ENCODE measurements at regions not wholly inside any gene's neighbourhood (a gene's known extent, or its start where the extent isn't known, plus 50 kb on each side); places are given as distances from the start of the nearest gene placed in this dataset.

DNA sequence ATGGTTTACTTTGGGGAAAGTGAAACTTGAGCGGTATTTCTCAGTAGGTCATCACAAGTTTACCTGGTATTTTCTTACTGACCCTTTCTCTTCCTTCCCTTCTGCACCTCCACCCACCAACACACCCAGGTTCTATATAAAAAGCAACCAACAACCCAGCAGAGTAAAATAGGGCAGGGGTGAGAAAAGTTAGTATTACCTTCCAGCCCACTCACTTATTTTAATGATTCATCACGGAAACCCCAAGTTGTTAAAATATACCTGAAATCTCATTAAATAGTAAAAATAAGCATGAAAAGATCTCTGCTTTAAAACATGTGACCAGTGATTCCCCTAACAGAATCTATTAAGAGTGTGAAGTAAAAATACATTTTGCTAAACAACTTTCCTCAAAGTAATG, 306.1 kb downstream of the ZEB2 start:
- DNase-seq (ENCODE audit: extremely low spot score, unreplicated experiment), result no peak
- no peaks in the 10 kb centered on the region for H3K9me3 Mint-ChIP-seq (ENCODE audit: unreplicated experiment)
- no peak overlapping the region for H3K27ac Mint-ChIP-seq (ENCODE audit: unreplicated experiment)
- H3K27me3 Mint-ChIP-seq (ENCODE audit: unreplicated experiment), result no peaks in the 10 kb centered on the region
- TF ChIP-seq, protein P1, sequence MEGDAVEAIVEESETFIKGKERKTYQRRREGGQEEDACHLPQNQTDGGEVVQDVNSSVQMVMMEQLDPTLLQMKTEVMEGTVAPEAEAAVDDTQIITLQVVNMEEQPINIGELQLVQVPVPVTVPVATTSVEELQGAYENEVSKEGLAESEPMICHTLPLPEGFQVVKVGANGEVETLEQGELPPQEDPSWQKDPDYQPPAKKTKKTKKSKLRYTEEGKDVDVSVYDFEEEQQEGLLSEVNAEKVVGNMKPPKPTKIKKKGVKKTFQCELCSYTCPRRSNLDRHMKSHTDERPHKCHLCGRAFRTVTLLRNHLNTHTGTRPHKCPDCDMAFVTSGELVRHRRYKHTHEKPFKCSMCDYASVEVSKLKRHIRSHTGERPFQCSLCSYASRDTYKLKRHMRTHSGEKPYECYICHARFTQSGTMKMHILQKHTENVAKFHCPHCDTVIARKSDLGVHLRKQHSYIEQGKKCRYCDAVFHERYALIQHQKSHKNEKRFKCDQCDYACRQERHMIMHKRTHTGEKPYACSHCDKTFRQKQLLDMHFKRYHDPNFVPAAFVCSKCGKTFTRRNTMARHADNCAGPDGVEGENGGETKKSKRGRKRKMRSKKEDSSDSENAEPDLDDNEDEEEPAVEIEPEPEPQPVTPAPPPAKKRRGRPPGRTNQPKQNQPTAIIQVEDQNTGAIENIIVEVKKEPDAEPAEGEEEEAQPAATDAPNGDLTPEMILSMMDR (IDR thresholded peaks at IDR 0.05), result no peak
- peaks cover 6% of the 10 kb centered on the region for H3K36me3 Mint-ChIP-seq (ENCODE audit: unreplicated experiment)
- no peak overlapping the region for H3K4me3 Mint-ChIP-seq (ENCODE audit: unreplicated experiment)
- H3K4me1 Mint-ChIP-seq (ENCODE audit: unreplicated experiment), result peaks cover 3% of the 10 kb centered on the region

DNA sequence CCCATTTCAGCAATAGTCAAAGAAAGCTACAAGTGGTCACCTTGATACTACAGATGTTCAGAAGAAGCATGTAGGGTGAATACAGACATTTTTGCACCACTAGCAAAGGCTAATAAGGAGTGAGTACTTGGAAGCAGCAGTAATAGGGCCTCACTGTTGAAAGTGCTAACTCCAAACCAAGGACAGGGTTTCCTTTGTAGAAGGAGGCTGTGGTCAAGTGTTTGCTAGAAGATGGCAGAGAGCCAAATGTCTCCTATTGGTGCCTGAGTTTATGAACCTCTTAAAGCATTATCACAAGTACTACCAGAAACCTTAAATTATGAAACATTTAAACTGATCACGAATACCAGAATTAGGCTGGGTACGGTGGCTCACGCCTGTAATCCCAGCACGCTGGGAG, 308.1 kb downstream of the ZEB2 start:
- DNase-seq (ENCODE audit: extremely low spot score, unreplicated experiment), result no peak
- Mint-ChIP-seq H3K4me1 (ENCODE audit: unreplicated experiment) (peaks cover 3% of the 10 kb centered on the region), H3K27me3 (ENCODE audit: unreplicated experiment) (no peaks in the 10 kb centered on the region), H3K36me3 (ENCODE audit: unreplicated experiment) (peaks cover 11% of the 10 kb centered on the region), H3K9me3 (ENCODE audit: unreplicated experiment) (peaks cover 5% of the 10 kb centered on the region), H3K27ac (ENCODE audit: unreplicated experiment) (no peak overlapping the region), H3K4me3 (ENCODE audit: unreplicated experiment) (no peak overlapping the region)
- TF ChIP-seq, protein P1 (IDR thresholded peaks at IDR 0.05), result no peak

DNA sequence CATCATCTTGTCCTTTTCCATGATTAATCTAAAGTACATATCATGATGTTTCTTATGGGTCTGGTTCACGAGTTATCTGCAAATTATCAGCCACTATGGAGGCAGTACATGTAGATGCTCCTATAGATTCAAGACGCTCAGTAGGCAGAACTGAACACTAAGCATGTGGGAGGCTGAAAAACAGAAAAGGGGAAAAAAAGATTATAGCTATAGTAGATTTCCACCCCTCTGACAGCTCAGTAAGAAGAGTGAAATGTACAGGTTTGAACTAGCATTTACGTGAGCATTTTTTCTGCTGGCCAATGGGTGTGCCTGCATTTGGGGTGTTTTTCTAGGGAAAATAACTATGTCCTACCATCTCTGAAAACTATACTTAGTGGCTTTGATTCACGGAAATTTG, 308.9 kb downstream of the ZEB2 start:
- no peaks in the 10 kb centered on the region for H3K27me3 Mint-ChIP-seq (ENCODE audit: unreplicated experiment)
- H3K27ac Mint-ChIP-seq (ENCODE audit: unreplicated experiment), result no peak overlapping the region
- TF ChIP-seq, protein P1 (IDR thresholded peaks at IDR 0.05), result no peak
- DNase-seq (ENCODE audit: extremely low spot score, unreplicated experiment), result no peak
- H3K9me3 Mint-ChIP-seq (ENCODE audit: unreplicated experiment), result peaks cover 5% of the 10 kb centered on the region
- H3K36me3 Mint-ChIP-seq (ENCODE audit: unreplicated experiment), result peaks cover 11% of the 10 kb centered on the region
- H3K4me3 Mint-ChIP-seq (ENCODE audit: unreplicated experiment), result no peak overlapping the region
- H3K4me1 Mint-ChIP-seq (ENCODE audit: unreplicated experiment), result peaks cover 2% of the 10 kb centered on the region

DNA sequence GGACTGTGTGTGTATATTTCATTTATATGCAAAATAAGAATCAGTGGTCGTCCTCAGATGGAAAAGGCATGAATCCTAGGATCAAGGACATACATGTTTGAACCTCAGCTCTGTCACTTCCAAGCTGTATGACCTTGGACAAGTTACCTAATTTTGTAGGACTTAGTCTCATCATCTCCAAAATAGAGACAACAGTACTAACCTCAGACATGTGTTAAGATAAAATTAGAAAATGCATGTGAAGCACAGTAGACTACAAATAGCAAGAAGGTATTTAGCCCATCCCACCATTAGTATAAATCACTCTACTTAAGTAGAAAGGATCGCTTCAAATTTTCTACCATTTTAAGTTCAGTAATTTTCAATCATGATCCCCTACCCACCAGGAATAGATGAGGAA, 309.8 kb downstream of the ZEB2 start:
- H3K27ac Mint-ChIP-seq (ENCODE audit: unreplicated experiment), result no peak overlapping the region

DNA sequence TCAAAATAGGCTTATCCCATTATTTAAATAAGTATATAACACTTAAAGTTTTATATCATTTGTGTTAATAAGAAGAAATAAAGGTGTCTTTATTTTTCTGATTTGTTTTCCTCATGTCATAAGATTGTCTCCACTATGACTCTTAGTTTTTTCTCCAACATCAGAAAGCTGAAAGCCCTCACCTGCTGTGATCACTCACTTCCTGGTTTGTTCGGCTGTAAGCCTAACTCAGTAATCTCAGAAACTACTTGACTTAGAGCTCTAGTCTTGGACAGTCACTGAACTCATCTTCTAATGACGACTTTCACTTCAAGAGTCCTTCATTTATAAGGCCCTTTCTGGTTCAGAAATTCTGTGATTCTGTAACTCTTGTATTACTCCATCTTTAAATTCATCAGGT, 311.0 kb downstream of the ZEB2 start:
- no peaks in the 10 kb centered on the region for H3K27me3 Mint-ChIP-seq (ENCODE audit: unreplicated experiment)
- no peak overlapping the region for H3K27ac Mint-ChIP-seq (ENCODE audit: unreplicated experiment)
- peaks cover 5% of the 10 kb centered on the region for H3K9me3 Mint-ChIP-seq (ENCODE audit: unreplicated experiment)
- TF ChIP-seq, protein P1 (IDR thresholded peaks at IDR 0.05), result no peak
- peaks cover 13% of the 10 kb centered on the region for H3K36me3 Mint-ChIP-seq (ENCODE audit: unreplicated experiment)
- no peak for DNase-seq (ENCODE audit: extremely low spot score, unreplicated experiment)
- no peak overlapping the region for H3K4me3 Mint-ChIP-seq (ENCODE audit: unreplicated experiment)
- H3K4me1 Mint-ChIP-seq (ENCODE audit: unreplicated experiment), result no peaks in the 10 kb centered on the region

More for the DNA sequence above, 309.8 kb downstream of the ZEB2 start:
- Mint-ChIP-seq H3K4me1 (ENCODE audit: unreplicated experiment) (no peaks in the 10 kb centered on the region), H3K4me3 (ENCODE audit: unreplicated experiment) (no peak overlapping the region), H3K36me3 (ENCODE audit: unreplicated experiment) (peaks cover 11% of the 10 kb centered on the region), H3K9me3 (ENCODE audit: unreplicated experiment) (peaks cover 5% of the 10 kb centered on the region), H3K27me3 (ENCODE audit: unreplicated experiment) (no peaks in the 10 kb centered on the region)
- DNase-seq (ENCODE audit: extremely low spot score, unreplicated experiment), result no peak
- TF ChIP-seq, protein P1 (IDR thresholded peaks at IDR 0.05), result no peak
